ENCODE measurements at regions not wholly inside any gene's neighbourhood (a gene's known extent, or its start where the extent isn't known, plus 50 kb on each side); places are given as distances from the start of the nearest gene placed in this dataset.

- TF ChIP-seq CTCF (conservative IDR thresholded peaks at IDR 0.05; ENCODE audit: low read length) (no peak), EZH2phosphoT487 (IDR thresholded peaks at IDR 0.05; ENCODE audit: borderline replicate concordance, low read depth, low read length) (no peak)
These were observed 81.9 kb upstream of the CTNNB1 start for GRCh38 chr3:41117398-41117870.

All from OCI-LY7 (cell line).